Liver (tissue), 8 donors: ENCODE measurements at regions not wholly inside any gene's neighbourhood (a gene's known extent, or its start where the extent isn't known, plus 50 kb on each side); places are given as distances from the start of the nearest gene placed in this dataset.

Experiments
- DNase-seq: peaks from one replicate; pipeline ENCODE4 v3.0.0-alpha.2; 2017; ENCODE audit warnings: low spot score
- H3K27ac ChIP-seq, 2 donors: one replicate each; pipeline ENCODE4 v1.7.0; 2013; ENCODE audit warnings: inconsistent platforms in 2 of 2, low read length in 2 of 2, control low read depth in 1 of 2, low read depth in 1 of 2, mild to moderate bottlenecking in 1 of 2
- H3K27me3 ChIP-seq, 4 donors: one replicate each; pipeline versions ENCODE4 v1.6.1 to v1.7.0; 2013; ENCODE audit warnings: low read length in 3 of 4, inconsistent platforms in 1 of 4, mild to moderate bottlenecking in 1 of 4, moderate library complexity in 1 of 4; ENCODE audit not compliant: control insufficient read depth in 4 of 4, insufficient read depth in 4 of 4
- H3K36me3 ChIP-seq, 4 donors: one replicate each; pipeline versions ENCODE4 v1.6.1 to v1.7.0; 2013; ENCODE audit warnings: low read length in 3 of 4, mild to moderate bottlenecking in 3 of 4, low read depth in 1 of 4, moderate library complexity in 1 of 4; ENCODE audit not compliant: control insufficient read depth in 4 of 4, insufficient read depth in 3 of 4
- H3K4me1 ChIP-seq, 4 donors: one replicate each; pipeline versions ENCODE4 v1.6.1 to v1.7.0; 2013; ENCODE audit warnings: low read length in 3 of 4, mild to moderate bottlenecking in 3 of 4, moderate library complexity in 1 of 4; ENCODE audit not compliant: control insufficient read depth in 4 of 4, insufficient read depth in 4 of 4
- H3K4me3 ChIP-seq, 3 donors: one replicate each; pipeline versions ENCODE4 v1.6.1 to v1.7.0; 2013; ENCODE audit warnings: low read length in 3 of 3, control low read depth in 1 of 3, low read depth in 1 of 3, mild to moderate bottlenecking in 1 of 3
- H3K9ac ChIP-seq, 2 donors: one replicate each; pipeline ENCODE4 v1.7.0; 2013; ENCODE audit warnings: low read length in 2 of 2, mild to moderate bottlenecking in 2 of 2, moderate library complexity in 2 of 2, control low read depth in 1 of 2, low read depth in 1 of 2
- H3K9me3 ChIP-seq, 4 donors: one replicate each; pipeline versions ENCODE4 v1.6.1 to v1.7.0; 2013; ENCODE audit warnings: low read length in 3 of 4; ENCODE audit not compliant: control insufficient read depth in 4 of 4
- EGR1 ChIP-seq, 2 donors: IDR thresholded peaks; 2 replicates each; pipeline ENCODE4 v1.6.1; 2016 to 2018; ENCODE audit warnings: antibody characterized with exemption in 2 of 2, low read depth in 2 of 2
- FOXA1 ChIP-seq: IDR thresholded peaks from 2 replicates; pipeline ENCODE4 v1.6.1; 2016; ENCODE audit warnings: antibody characterized with exemption
- FOXA2 ChIP-seq: IDR thresholded peaks from 2 replicates; pipeline ENCODE4 v1.6.1; 2016; ENCODE audit warnings: antibody characterized with exemption
- GABPA ChIP-seq, 2 donors: IDR thresholded peaks in 1 of 2; conservative IDR thresholded peaks in 1 of 2; 2 replicates each; pipeline ENCODE4 v1.6.1; 2016; ENCODE audit warnings: antibody characterized with exemption in 2 of 2, mild to moderate bottlenecking in 1 of 2, moderate library complexity in 1 of 2
- HNF4A ChIP-seq, 2 donors: conservative IDR thresholded peaks; 2 replicates each; pipeline ENCODE4 v1.6.1; 2016; ENCODE audit warnings: antibody characterized with exemption in 2 of 2, mild to moderate bottlenecking in 2 of 2
- HNF4G ChIP-seq: IDR thresholded peaks from 2 replicates; pipeline ENCODE4 v1.6.1; 2016; ENCODE audit warnings: antibody characterized with exemption
- JUND ChIP-seq, 2 donors: IDR thresholded peaks; 2 replicates each; pipeline ENCODE4 v1.6.1; 2016; ENCODE audit warnings: antibody characterized with exemption in 2 of 2
- MAX ChIP-seq: IDR thresholded peaks from 2 replicates; pipeline ENCODE4 v1.6.1; 2016; ENCODE audit warnings: antibody characterized with exemption
- NR2F2 ChIP-seq: IDR thresholded peaks from 2 replicates; pipeline ENCODE4 v1.6.1; 2016; ENCODE audit warnings: antibody characterized with exemption
- RAD21 ChIP-seq, 2 donors: IDR thresholded peaks; 2 replicates each; pipeline ENCODE4 v1.6.1; 2016; ENCODE audit warnings: antibody characterized with exemption in 2 of 2, mild to moderate bottlenecking in 2 of 2
- REST ChIP-seq: IDR thresholded peaks from 2 replicates; pipeline ENCODE4 v1.6.1; 2016; ENCODE audit warnings: antibody characterized with exemption, mild to moderate bottlenecking
- RXRA ChIP-seq, 2 donors: IDR thresholded peaks; 2 replicates each; pipeline ENCODE4 v1.6.1; 2017 to 2018; ENCODE audit warnings: antibody characterized with exemption in 2 of 2, mild to moderate bottlenecking in 1 of 2
- SP1 ChIP-seq: IDR thresholded peaks from 2 replicates; pipeline ENCODE4 v1.6.1; 2018; ENCODE audit warnings: antibody characterized with exemption, mild to moderate bottlenecking
- TAF1 ChIP-seq: conservative IDR thresholded peaks from 2 replicates; pipeline ENCODE4 v1.6.1; 2016; ENCODE audit warnings: antibody characterized with exemption, mild to moderate bottlenecking
- YY1 ChIP-seq: IDR thresholded peaks from 2 replicates; pipeline ENCODE4 v1.6.1; 2016; ENCODE audit warnings: antibody characterized with exemption, mild to moderate bottlenecking
- ZBTB33 ChIP-seq: IDR thresholded peaks from 2 replicates; pipeline ENCODE4 v1.6.1; 2016; ENCODE audit warnings: antibody characterized with exemption
- WGBS: extraction: QIAGEN DNeasy Blood & Tissue Kit; methylation state at CpG from one replicate; pipeline ENCODE4 v1.1.7; 2013; 5-methylcytosine and 5-hydroxymethylcytosine counted together
- TF ChIP-seq, protein P1 (sequence below): fragments of 150-350 bp; IDR thresholded peaks from 2 replicates; pipeline ENCODE4 v1.5.1; 2017; ENCODE audit warnings: improper control_type of control experiment, low read depth, low read length; ENCODE audit not compliant: missing input control
- TF ChIP-seq, protein P2 (sequence below): IDR thresholded peaks from 2 replicates; pipeline ENCODE4 v1.6.1; 2016; ENCODE audit warnings: antibody characterized with exemption
- donor health status: healthy.
- donor health status: healthy.
- donor health status: healthy.
- donor health status: healthy.
- donor health status: healthy.

DNA sequence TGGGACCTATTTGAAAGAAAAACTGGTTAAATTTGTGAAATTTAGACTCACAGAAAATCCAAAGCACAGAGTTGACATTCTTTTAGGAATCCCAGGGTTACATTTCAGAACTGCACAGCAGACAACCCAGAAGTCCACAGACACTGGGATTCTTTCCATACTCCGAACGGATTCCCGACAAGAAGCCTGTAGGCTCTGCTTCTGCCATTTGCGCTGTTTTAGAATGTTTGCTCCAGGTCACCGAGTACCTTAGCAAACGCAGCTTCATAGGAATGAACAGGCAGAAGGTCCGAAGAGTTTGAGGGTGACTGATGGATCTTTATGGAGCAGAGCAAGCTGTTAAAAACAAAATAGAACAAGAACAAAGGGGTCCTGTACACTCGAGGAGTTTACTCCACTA is 84.5 kb upstream of the NFIB start:
- Histone ChIP-seq H3K4me3 (no peak overlapping the region), H3K4me1 (peaks cover 0 to 5% (median 0%) of the 10 kb centered on the region in 4 donors), H3K9ac (no peak overlapping the region), H3K36me3 (no peaks in the 10 kb centered on the region), H3K27me3 (peaks cover 0 to 5% (median under 1%) of the 10 kb centered on the region in 4 donors), H3K27ac (no peak overlapping the region), H3K9me3 (peaks cover 0 to 2% (median 0%) of the 10 kb centered on the region in 4 donors)
- TF ChIP-seq GABPA (IDR thresholded peaks at IDR 0.05 in 1 of 2, conservative IDR thresholded peaks at IDR 0.05 in 1 of 2) (no peak), RXRA (IDR thresholded peaks at IDR 0.05) (no peak), REST (no peak), YY1 (no peak)
- TF ChIP-seq, protein P1, sequence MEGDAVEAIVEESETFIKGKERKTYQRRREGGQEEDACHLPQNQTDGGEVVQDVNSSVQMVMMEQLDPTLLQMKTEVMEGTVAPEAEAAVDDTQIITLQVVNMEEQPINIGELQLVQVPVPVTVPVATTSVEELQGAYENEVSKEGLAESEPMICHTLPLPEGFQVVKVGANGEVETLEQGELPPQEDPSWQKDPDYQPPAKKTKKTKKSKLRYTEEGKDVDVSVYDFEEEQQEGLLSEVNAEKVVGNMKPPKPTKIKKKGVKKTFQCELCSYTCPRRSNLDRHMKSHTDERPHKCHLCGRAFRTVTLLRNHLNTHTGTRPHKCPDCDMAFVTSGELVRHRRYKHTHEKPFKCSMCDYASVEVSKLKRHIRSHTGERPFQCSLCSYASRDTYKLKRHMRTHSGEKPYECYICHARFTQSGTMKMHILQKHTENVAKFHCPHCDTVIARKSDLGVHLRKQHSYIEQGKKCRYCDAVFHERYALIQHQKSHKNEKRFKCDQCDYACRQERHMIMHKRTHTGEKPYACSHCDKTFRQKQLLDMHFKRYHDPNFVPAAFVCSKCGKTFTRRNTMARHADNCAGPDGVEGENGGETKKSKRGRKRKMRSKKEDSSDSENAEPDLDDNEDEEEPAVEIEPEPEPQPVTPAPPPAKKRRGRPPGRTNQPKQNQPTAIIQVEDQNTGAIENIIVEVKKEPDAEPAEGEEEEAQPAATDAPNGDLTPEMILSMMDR = no peak
- TF ChIP-seq, protein P2, sequence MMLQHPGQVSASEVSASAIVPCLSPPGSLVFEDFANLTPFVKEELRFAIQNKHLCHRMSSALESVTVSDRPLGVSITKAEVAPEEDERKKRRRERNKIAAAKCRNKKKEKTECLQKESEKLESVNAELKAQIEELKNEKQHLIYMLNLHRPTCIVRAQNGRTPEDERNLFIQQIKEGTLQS = no peak
- 88% methylated on average over 8 of the region's 8 CpGs for WGBS
- no peak for DNase-seq

- H3K4me1 ChIP-seq = peaks cover 0 to 5% (median 0%) of the 10 kb centered on the region in 4 donors
- peaks cover 0 to 5% (median 0%) of the 10 kb centered on the region in 4 donors for H3K27me3 ChIP-seq
- TF ChIP-seq GABPA (IDR thresholded peaks at IDR 0.05 in 1 of 2, conservative IDR thresholded peaks at IDR 0.05 in 1 of 2) = no peak
- TF ChIP-seq EGR1 (IDR thresholded peaks at IDR 0.05; ENCODE audit: low read depth in 2 of 2) = no peak
- TF ChIP-seq, protein P1 = no peak
- TF ChIP-seq, protein P2 = no peak
- TF ChIP-seq JUND (IDR thresholded peaks at IDR 0.05) = no peak
- no peak for TF ChIP-seq REST
- no peak for TF ChIP-seq TAF1
- no peak for TF ChIP-seq ZBTB33
- no peak for TF ChIP-seq RAD21 (IDR thresholded peaks at IDR 0.05)
- TF ChIP-seq HNF4G = no peak
- no peak for TF ChIP-seq NR2F2
- no peak for TF ChIP-seq FOXA2
- no peak for TF ChIP-seq SP1
- TF ChIP-seq MAX = no peak
- no peak for TF ChIP-seq FOXA1
- no peak for TF ChIP-seq RXRA (IDR thresholded peaks at IDR 0.05)
- TF ChIP-seq HNF4A (conservative IDR thresholded peaks at IDR 0.05) = no peak
- TF ChIP-seq YY1 = no peak
- peaks cover 0 to 2% (median 0%) of the 10 kb centered on the region in 4 donors for H3K9me3 ChIP-seq
- no peaks in the 10 kb centered on the region for H3K36me3 ChIP-seq
- DNase-seq = no peak
- 80% methylated on average over 5 of the region's 5 CpGs for WGBS
- no peak overlapping the region for H3K9ac ChIP-seq
- no peak overlapping the region for H3K27ac ChIP-seq
- no peak overlapping the region for H3K4me3 ChIP-seq
Observed at GRCh38 chr9:14396171-14396570, 82.2 kb upstream of the NFIB start.
